ENCODE measurements at regions not wholly inside any gene's neighbourhood (a gene's known extent, or its start where the extent isn't known, plus 50 kb on each side); places are given as distances from the start of the nearest gene placed in this dataset.

DNA sequence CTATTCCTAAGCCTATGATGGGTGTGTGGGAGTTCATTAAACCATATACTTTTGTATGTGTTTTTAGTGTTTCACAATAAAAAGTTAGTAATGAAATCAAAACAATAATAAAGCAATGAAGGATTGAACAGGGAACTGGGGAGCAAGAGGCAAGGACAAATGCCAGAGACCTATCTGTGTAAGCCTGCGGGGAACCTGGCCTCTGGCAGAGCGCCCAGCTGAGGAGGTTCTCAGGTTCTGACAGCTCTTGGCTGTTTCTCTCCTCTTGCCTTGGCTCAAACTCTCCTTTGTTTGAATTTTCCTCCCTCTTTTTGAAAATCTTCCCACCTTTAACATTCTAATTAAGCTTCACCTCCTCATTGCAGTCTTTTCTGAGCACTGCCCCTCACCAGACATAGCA, 200.0 kb upstream of the NCKAP5 start:
- Histone ChIP-seq H3K4me3 (replicated peaks in 1 of 3) (no peak overlapping the region), H3K27me3 (no peaks in the 10 kb centered on the region), H3K27ac (no peak overlapping the region), H3K4me1 (peaks cover 0 to 12% of the 10 kb centered on the region in 2 donors), H3K9me3 (no peaks in the 10 kb centered on the region), H3K36me3 (no peaks in the 10 kb centered on the region)
- DNase-seq = peak; percentile 81 to 82
- 48% methylated on average over 2 of the region's 2 CpGs for WGBS, 2 donors
- TF ChIP-seq CTCF (IDR thresholded peaks at IDR 0.05) = no peak
- TF ChIP-seq POLR2A (IDR thresholded peaks at IDR 0.05) = no peak
- intact Hi-C loops (cut with DNase I) = no loop called here

- DNase-seq = no peak
- TF ChIP-seq CTCF (IDR thresholded peaks at IDR 0.05) (no peak), POLR2A (IDR thresholded peaks at IDR 0.05) (no peak)
- H3K27me3 ChIP-seq = no peaks in the 10 kb centered on the region
- no peak overlapping the region for H3K27ac ChIP-seq
- intact Hi-C loops (cut with DNase I) = no loop called here
- no peaks in the 10 kb centered on the region for H3K9me3 ChIP-seq
- no peak overlapping the region for H3K4me3 ChIP-seq (replicated peaks in 1 of 3)
- 88% methylated on average over 6 of the region's 6 CpGs for WGBS, 2 donors
- peaks cover 0 to 16% of the 10 kb centered on the region in 2 donors for H3K4me1 ChIP-seq
- no peaks in the 10 kb centered on the region for H3K36me3 ChIP-seq
These were observed 200.6 kb upstream of the NCKAP5 start for GRCh38 chr2:133768658-133769435.

DNA sequence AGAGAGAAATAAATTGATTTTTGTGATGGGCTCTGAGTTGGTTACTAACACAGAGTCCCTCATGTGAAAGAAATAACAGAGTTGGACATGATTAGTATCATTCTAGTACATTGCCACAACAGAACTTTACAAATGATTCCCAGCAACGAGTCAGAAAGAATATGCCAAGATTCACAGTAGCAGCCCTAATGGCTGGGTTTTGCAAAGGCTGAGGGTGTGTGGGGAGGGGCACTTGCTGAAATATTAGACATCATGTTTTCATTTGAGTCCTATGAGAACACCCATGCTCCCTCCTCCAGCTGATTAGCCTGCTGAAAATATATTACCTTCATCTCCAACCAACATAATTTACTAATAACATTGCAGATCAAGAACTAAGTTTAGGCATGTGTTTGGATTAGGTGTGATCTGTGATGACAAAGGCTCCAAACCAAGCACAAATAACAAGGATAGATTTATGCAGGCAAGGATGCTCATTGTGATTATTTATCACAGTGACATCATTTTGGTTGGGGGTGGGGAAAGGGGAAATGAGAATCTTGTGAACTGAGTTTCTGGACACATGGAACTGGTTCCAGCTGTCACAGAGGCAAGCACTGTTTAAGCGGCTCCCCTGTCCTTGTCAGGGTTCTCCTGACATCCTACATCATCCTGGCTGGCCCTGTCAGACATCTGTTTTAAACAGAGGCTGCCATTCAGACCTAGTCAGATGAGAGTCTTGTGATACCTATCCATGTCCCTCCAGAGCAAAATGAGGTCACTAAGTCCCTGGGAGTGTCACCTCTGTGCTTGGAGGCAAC, 205.8 kb upstream of the NCKAP5 start:
- peaks cover 10 to 11% of the 10 kb centered on the region in 2 donors for H3K4me1 ChIP-seq
- intact Hi-C loops (cut with DNase I) = no loop called here
- no peaks in the 10 kb centered on the region for H3K9me3 ChIP-seq
- H3K36me3 ChIP-seq = no peaks in the 10 kb centered on the region
- H3K27me3 ChIP-seq = no peaks in the 10 kb centered on the region
- no peak overlapping the region for H3K4me3 ChIP-seq (replicated peaks in 1 of 3)
- TF ChIP-seq POLR2A (IDR thresholded peaks at IDR 0.05) = no peak
- no peak for TF ChIP-seq CTCF (IDR thresholded peaks at IDR 0.05)
- no peak for DNase-seq
- peak overlapping the region; percentile 60 to 66 (median 60) for H3K27ac ChIP-seq
- 33 to 60% methylated on average over 2 of the region's 2 CpGs for WGBS, 2 donors

GRCh38 chr2:133774654-133775015, 206.4 kb upstream of the NCKAP5 start:
- H3K9me3 ChIP-seq = no peaks in the 10 kb centered on the region
- peaks cover 10 to 11% of the 10 kb centered on the region in 2 donors for H3K4me1 ChIP-seq
- intact Hi-C loops (cut with DNase I) = no loop called here
- no peaks in the 10 kb centered on the region for H3K27me3 ChIP-seq
- 22 to 38% methylated on average over 5 of the region's 5 CpGs for WGBS, 2 donors
- DNase-seq = peak; percentile 86 to 91
- H3K4me3 ChIP-seq (replicated peaks in 1 of 3) = no peak overlapping the region
- H3K27ac ChIP-seq = peak overlapping the region; percentile 60 to 66 (median 60)
- no peaks in the 10 kb centered on the region for H3K36me3 ChIP-seq
- TF ChIP-seq CTCF (IDR thresholded peaks at IDR 0.05) = no peak
- TF ChIP-seq POLR2A (IDR thresholded peaks at IDR 0.05) = no peak
